DMS79 treated with DMSO at 0.1 percent for 48 hours (cell line): ENCODE measurements at regions not wholly inside any gene's neighbourhood (a gene's known extent, or its start where the extent isn't known, plus 50 kb on each side); places are given as distances from the start of the nearest gene placed in this dataset.

Source experiments
- DNase-seq: peaks from one replicate; lab custom pipeline; 2025; lab: John Stamatoyannopoulos, UW

GRCh38 chr10:85225311-85225710 is 896.9 kb downstream of the CCSER2 start:
- DNase-seq = no peak

GRCh38 chr10:85226596-85226995 is 898.2 kb downstream of the CCSER2 start:
- DNase-seq = no peak

- no peak for DNase-seq
Observed at GRCh38 chr10:85228726-85229125, 900.3 kb downstream of the CCSER2 start.

- no peak for DNase-seq
Observed at GRCh38 chr10:85231534-85232270, 903.3 kb downstream of the CCSER2 start.

- no peak for DNase-seq
Observed at GRCh38 chr10:85235258-85235657, 906.9 kb downstream of the CCSER2 start.

GRCh38 chr10:85238676-85239075 is 910.3 kb downstream of the CCSER2 start:
- DNase-seq = no peak

- DNase-seq = no peak
Observed at GRCh38 chr10:85250304-85250703, 921.9 kb downstream of the CCSER2 start.

GRCh38 chr10:85256481-85256880 is 928.1 kb downstream of the CCSER2 start:
- no peak for DNase-seq

- DNase-seq = no peak
Observed at GRCh38 chr10:85259908-85260307, 931.5 kb downstream of the CCSER2 start.

GRCh38 chr10:85262992-85263391 is 934.6 kb downstream of the CCSER2 start:
- DNase-seq = no peak

- no peak for DNase-seq
Observed at GRCh38 chr10:85265121-85265520, 936.7 kb downstream of the CCSER2 start.

GRCh38 chr10:85266808-85267207 is 938.4 kb downstream of the CCSER2 start:
- no peak for DNase-seq

GRCh38 chr10:85280014-85280413 is 951.6 kb downstream of the CCSER2 start:
- DNase-seq = peak; percentile 13

- no peak for DNase-seq
Observed at GRCh38 chr10:85284778-85285770, 956.7 kb downstream of the CCSER2 start.

- DNase-seq = no peak
Observed at GRCh38 chr10:85293483-85293882, 965.1 kb downstream of the CCSER2 start.

GRCh38 chr10:85311613-85312337 is 983.4 kb downstream of the CCSER2 start:
- DNase-seq = peak; percentile 70

- DNase-seq = no peak
Observed at GRCh38 chr10:85315657-85316056, 987.3 kb downstream of the CCSER2 start.

- no peak for DNase-seq
Observed at GRCh38 chr10:85316276-85316675, 987.9 kb downstream of the CCSER2 start.

- DNase-seq = no peak
Observed at GRCh38 chr10:85317827-85318226, 989.4 kb downstream of the CCSER2 start.

- no peak for DNase-seq
Observed at GRCh38 chr10:85318809-85319807, 990.7 kb downstream of the CCSER2 start.

- DNase-seq = no peak
Observed at GRCh38 chr10:85319826-85320225, 991.4 kb downstream of the CCSER2 start.
